IMR-90 (cell line): ENCODE measurements at regions not wholly inside any gene's neighbourhood (a gene's known extent, or its start where the extent isn't known, plus 50 kb on each side); places are given as distances from the start of the nearest gene placed in this dataset.

Experiments used
- ATAC-seq: fragments of 200-7000 bp; cut with Tn5 transposase; 2 replicates; pipeline ENCODE4 v1.9.1; 2020; ENCODE audit warnings: low read depth, mild to moderate bottlenecking, moderate library complexity
- BruUV-seq: library from RNA; stranded (reverse); fragments of 400-500 nt; replicated peaks from 2 replicates; lab custom pipeline; 2021; lab: Mats Ljungman, UMichigan
- CTCF ChIA-PET: fragments of 300-600 bp; formaldehyde crosslinking; extraction: SDS; loops from one replicate; lab custom pipeline; 2021; ENCODE audit warnings: antibody characterized with exemption; lab: Yijun Ruan, JAX
- POLR2A ChIA-PET: fragments of 300-600 bp; sonication (Branson Sonifier 250); formaldehyde crosslinking; loops from one replicate; lab custom pipeline; 2022; ENCODE audit warnings: antibody characterized with exemption; ENCODE audit not compliant: unreplicated experiment; lab: Charles Lee
- DNase-seq: peaks from one replicate; pipeline ENCODE4 v3.0.0; 2013
- H2AFZ ChIP-seq: replicated peaks from 2 replicates; pipeline ENCODE3; 2013; ENCODE audit warnings: low read length, mild to moderate bottlenecking; ENCODE audit not compliant: poor library complexity
- H2AK5ac ChIP-seq: 2 replicates; pipeline ENCODE4 v1.6.1; 2013; ENCODE audit warnings: low read depth, low read length, inconsistent platforms
- H2AK9ac ChIP-seq: replicated peaks from 2 replicates; pipeline ENCODE3; 2013; ENCODE audit warnings: mild to moderate bottlenecking, low read depth, low read length, moderate library complexity; ENCODE audit not compliant: poor library complexity
- H2BK120ac ChIP-seq: 2 replicates; pipeline ENCODE4 v1.6.1; 2013; ENCODE audit warnings: low read depth, low read length, inconsistent platforms
- H2BK15ac ChIP-seq: 3 replicates; pipeline ENCODE4 v1.6.1; 2013; ENCODE audit warnings: low read depth, low read length, inconsistent platforms
- H2BK20ac ChIP-seq: 2 replicates; pipeline ENCODE4 v1.6.1; 2013; ENCODE audit warnings: low read depth, mild to moderate bottlenecking, inconsistent platforms, low read length, moderate library complexity
- H2BK5ac ChIP-seq: 2 replicates; pipeline ENCODE4 v1.6.1; 2013; ENCODE audit warnings: mild to moderate bottlenecking, low read depth, low read length, inconsistent platforms; ENCODE audit not compliant: poor library complexity, severe bottlenecking
- H3K14ac ChIP-seq: replicated peaks from 2 replicates; pipeline ENCODE4 v1.6.1; 2013; ENCODE audit warnings: low read depth, low read length, inconsistent platforms
- H3K18ac ChIP-seq: 2 replicates; pipeline ENCODE4 v1.6.1; 2013; ENCODE audit warnings: low read depth, low read length, control low read depth
- H3K23ac ChIP-seq: 2 replicates; pipeline ENCODE4 v1.6.1; 2013; ENCODE audit warnings: low read depth, low read length, inconsistent platforms
- H3K27ac ChIP-seq: 2 replicates; pipeline ENCODE4 v1.5.1; 2013; ENCODE audit warnings: mild to moderate bottlenecking, control low read depth, low read length; ENCODE audit not compliant: insufficient read depth
- H3K27me3 ChIP-seq: 2 replicates; pipeline ENCODE4 v1.6.1; 2013; ENCODE audit warnings: low read length; ENCODE audit not compliant: control insufficient read depth, insufficient read depth
- H3K36me3 ChIP-seq: 2 replicates; pipeline ENCODE4 v1.6.1; 2013; ENCODE audit warnings: low read length, mixed read lengths; ENCODE audit not compliant: control insufficient read depth, insufficient read depth
- H3K4ac ChIP-seq: 2 replicates; pipeline ENCODE4 v1.6.1; 2013; ENCODE audit warnings: low read depth, low read length, inconsistent platforms
- H3K4me1 ChIP-seq: 2 replicates; pipeline ENCODE4 v1.6.1; 2013; ENCODE audit warnings: low read length, mixed read lengths; ENCODE audit not compliant: control insufficient read depth, insufficient read depth
- H3K4me2 ChIP-seq: 2 replicates; pipeline ENCODE4 v1.6.1; 2013; ENCODE audit warnings: low read depth, mild to moderate bottlenecking, control low read depth, low read length, moderate library complexity
- H3K4me3 ChIP-seq: 2 replicates; pipeline ENCODE4 v1.5.1; 2013; ENCODE audit warnings: low read depth, mild to moderate bottlenecking, control low read depth, low read length, moderate library complexity; ENCODE audit not compliant: insufficient read depth
- H3K56ac ChIP-seq: 2 replicates; pipeline ENCODE4 v1.6.1; 2013; ENCODE audit warnings: low read length, inconsistent platforms; ENCODE audit not compliant: insufficient read depth; ENCODE audit errors: extremely low read depth
- H3K79me1 ChIP-seq, 2 experiments: 2 replicates each; pipeline ENCODE4 v1.6.1; 2013; ENCODE audit warnings: low read length in 2 of 2, inconsistent platforms in 1 of 2, low read depth in 1 of 2
- H3K9ac ChIP-seq: 2 replicates; pipeline ENCODE4 v1.6.1; 2013; ENCODE audit warnings: low read depth, low read length, control low read depth
- H3K9me1 ChIP-seq: 2 replicates; pipeline ENCODE4 v1.6.1; 2013; ENCODE audit warnings: low read length, inconsistent platforms; ENCODE audit not compliant: insufficient read depth
- H3K9me3 ChIP-seq: 2 replicates; pipeline ENCODE4 v1.6.1; 2013; ENCODE audit warnings: low read length; ENCODE audit not compliant: control insufficient read depth, insufficient read depth
- H4K20me1 ChIP-seq: 2 replicates; pipeline ENCODE4 v1.6.1; 2013; ENCODE audit warnings: low read length, inconsistent platforms; ENCODE audit not compliant: insufficient read depth
- H4K5ac ChIP-seq: 2 replicates; pipeline ENCODE4 v1.6.1; 2013; ENCODE audit warnings: mild to moderate bottlenecking, low read depth, low read length, control low read depth
- H4K8ac ChIP-seq, 2 experiments: 2 replicates each; pipeline ENCODE4 v1.6.1; 2013; ENCODE audit warnings: low read depth in 2 of 2, low read length in 2 of 2, control low read depth in 1 of 2, inconsistent platforms in 1 of 2
- H4K91ac ChIP-seq: 2 replicates; pipeline ENCODE4 v1.6.1; 2013; ENCODE audit warnings: low read depth, low read length, inconsistent platforms; ENCODE audit not compliant: insufficient read depth
- CEBPB ChIP-seq: IDR thresholded peaks from 2 replicates; pipeline ENCODE4 v1.6.1; 2012; ENCODE audit warnings: low read depth, low read length, improper control_type of control experiment
- MAZ ChIP-seq: IDR thresholded peaks from 2 replicates; pipeline ENCODE4 v1.6.1; 2012; ENCODE audit warnings: low read depth, mild to moderate bottlenecking, low read length, improper control_type of control experiment, moderate library complexity, borderline replicate concordance
- WGBS, 2 experiments: methylation state at CpG; one replicate each; pipeline versions ENCODE4 v1.1.5 to v1.1.7; 2013; ENCODE audit warnings: missing lambda C conversion rate in 2 of 2; ENCODE audit not compliant: insufficient read length in 1 of 2; ENCODE audit errors: extremely low coverage in 2 of 2; 5-methylcytosine and 5-hydroxymethylcytosine counted together
- dilution Hi-C: fragments of 300-500 bp; cut with HindIII; formaldehyde crosslinking; loops from one replicate; pipeline ENCODE4 v1.14.3; 2018; ENCODE audit warnings: low sequenced_read_pairs; ENCODE audit not compliant: unreplicated experiment
- in situ Hi-C: fragments of 300-500 bp; cut with MboI; formaldehyde crosslinking; loops from 3 replicates; pipeline ENCODE4 v1.14.3; 2019; ENCODE audit warnings: low sequenced_read_pairs, inconsistent platforms, mixed read lengths
- intact Hi-C: fragments of 100-400 bp; cut with micrococcal nuclease; formaldehyde crosslinking; loops from 2 replicates; pipeline ENCODE4 v1.10.0; 2022
- TF ChIP-seq, protein P1 (sequence below): fragments of 150-350 bp; IDR thresholded peaks from 2 replicates; pipeline ENCODE4 v1.6.1; 2016; ENCODE audit warnings: low read depth, mild to moderate bottlenecking, low read length, moderate library complexity, borderline replicate concordance

DNA sequence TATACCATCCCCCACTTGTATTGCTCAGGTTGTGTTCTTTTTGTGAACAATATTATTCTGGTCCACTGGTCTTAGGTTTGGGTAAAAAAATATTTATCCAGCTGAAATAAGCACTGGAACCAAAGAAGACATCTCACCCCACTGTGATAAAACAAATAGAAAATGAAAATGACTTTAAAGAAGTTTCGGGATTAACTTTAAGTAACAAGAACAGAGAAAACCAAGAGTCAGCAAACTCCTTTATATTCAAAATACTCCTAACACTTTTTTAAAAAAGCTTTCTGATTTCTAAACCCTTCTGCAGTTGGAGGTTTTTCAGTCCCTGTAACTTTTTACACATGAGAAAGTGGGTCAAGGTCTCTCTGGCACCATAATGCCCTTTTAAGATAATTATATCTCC, 273.9 kb upstream of the CDH10 start:
- Histone ChIP-seq H3K4ac (no peak overlapping the region), H3K14ac (no peak overlapping the region), H2BK20ac (no peak overlapping the region), H2AFZ (no peak overlapping the region), H3K4me1 (no peaks in the 10 kb centered on the region), H3K9ac (no peak overlapping the region), H4K91ac (no peak overlapping the region), H2BK15ac (no peak overlapping the region), H3K4me3 (no peak overlapping the region), H3K18ac (no peak overlapping the region), H3K27ac (no peak overlapping the region), H3K23ac (no peak overlapping the region), H4K20me1 (no peaks in the 10 kb centered on the region), H3K56ac (no peak overlapping the region), H3K9me1 (no peaks in the 10 kb centered on the region), H4K8ac (no peak overlapping the region), H2AK5ac (no peak overlapping the region), H2BK120ac (no peak overlapping the region), H3K4me2 (no peak overlapping the region), H3K9me3 (peaks cover 7% of the 10 kb centered on the region; the same call in 1 of the 2 replicates), H2AK9ac (no peak overlapping the region), H3K27me3 (no peaks in the 10 kb centered on the region), H3K36me3 (no peaks in the 10 kb centered on the region), H3K79me1 (no peaks in the 10 kb centered on the region), H2BK5ac (no peak overlapping the region), H4K5ac (no peak overlapping the region)
- BruUV-seq = no TSS peak
- intact Hi-C loops (no loop called here), in situ Hi-C loops (no loop called here), dilution Hi-C loops (no loop called here)
- DNase-seq (no peak), ATAC-seq (no peak)
- TF ChIP-seq, protein P1, sequence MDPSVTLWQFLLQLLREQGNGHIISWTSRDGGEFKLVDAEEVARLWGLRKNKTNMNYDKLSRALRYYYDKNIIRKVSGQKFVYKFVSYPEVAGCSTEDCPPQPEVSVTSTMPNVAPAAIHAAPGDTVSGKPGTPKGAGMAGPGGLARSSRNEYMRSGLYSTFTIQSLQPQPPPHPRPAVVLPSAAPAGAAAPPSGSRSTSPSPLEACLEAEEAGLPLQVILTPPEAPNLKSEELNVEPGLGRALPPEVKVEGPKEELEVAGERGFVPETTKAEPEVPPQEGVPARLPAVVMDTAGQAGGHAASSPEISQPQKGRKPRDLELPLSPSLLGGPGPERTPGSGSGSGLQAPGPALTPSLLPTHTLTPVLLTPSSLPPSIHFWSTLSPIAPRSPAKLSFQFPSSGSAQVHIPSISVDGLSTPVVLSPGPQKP = no peak
- TF ChIP-seq MAZ (no peak), CEBPB (no peak)
- CTCF ChIA-PET = no interaction called here
- POLR2A ChIA-PET = no interaction called here
- WGBS, 2 experiments = no CpG with 5 or more reads among the region's 1 CpG
